ENCODE measurements at regions not wholly inside any gene's neighbourhood (a gene's known extent, or its start where the extent isn't known, plus 50 kb on each side); places are given as distances from the start of the nearest gene placed in this dataset.

- TF ChIP-seq CTCF (IDR thresholded peaks at IDR 0.05; ENCODE audit: insufficient read depth, low read length) (no peak), POLR2AphosphoS5 (IDR thresholded peaks at IDR 0.05; ENCODE audit: low read depth) (no peak), REST (IDR thresholded peaks at IDR 0.05; ENCODE audit: insufficient replicate concordance, low read depth) (no peak)
Measured at GRCh38 chr12:98358144-98358543, 157.2 kb upstream of the TMPO start.

All from HL-60 (cell line).